GM23338 (cell line): ENCODE measurements at regions not wholly inside any gene's neighbourhood (a gene's known extent, or its start where the extent isn't known, plus 50 kb on each side); places are given as distances from the start of the nearest gene placed in this dataset.

Experiments used
- CREB1 ChIP-seq: fragments of 250-450 bp; sonication (Bioruptor Pico); IDR thresholded peaks from 2 replicates; pipeline ENCODE4 v1.5.0; 2020; ENCODE audit warnings: low read depth, mild to moderate bottlenecking, moderate library complexity
- EZH2 ChIP-seq: fragments of 200-600 bp; sonication (generic); IDR thresholded peaks from one replicate; pipeline ENCODE4 v1.8.0; 2017; ENCODE audit warnings: antibody characterized with exemption, mild to moderate bottlenecking, low read depth; ENCODE audit not compliant: unreplicated experiment
- EZH2phosphoT487 ChIP-seq: fragments of 200-600 bp; sonication (generic); IDR thresholded peaks from one replicate; pipeline ENCODE4 v1.8.1; 2018; ENCODE audit warnings: antibody characterized with exemption; ENCODE audit not compliant: unreplicated experiment
- JUNB ChIP-seq: IDR thresholded peaks from one replicate; pipeline ENCODE4 v1.6.1; 2016; ENCODE audit warnings: antibody characterized with exemption; ENCODE audit not compliant: unreplicated experiment
- POLR2AphosphoS5 ChIP-seq: IDR thresholded peaks from 2 replicates; pipeline ENCODE4 v1.6.1; 2016; ENCODE audit warnings: antibody characterized with exemption, low read depth
- REST ChIP-seq: IDR thresholded peaks from one replicate; pipeline ENCODE4 v1.6.1; 2018; ENCODE audit warnings: antibody characterized with exemption; ENCODE audit not compliant: unreplicated experiment
- STAT1 ChIP-seq: IDR thresholded peaks from one replicate; pipeline ENCODE4 v1.6.1; 2016; ENCODE audit warnings: antibody characterized with exemption; ENCODE audit not compliant: unreplicated experiment
- ZNF331 ChIP-seq: fragments of 250-450 bp; sonication (Bioruptor Pico); IDR thresholded peaks from 2 replicates; pipeline ENCODE4 v1.5.0; 2020; ENCODE audit warnings: low read depth, mild to moderate bottlenecking, moderate library complexity
- TF ChIP-seq, protein P1 (sequence below), 2 experiments: fragments of 200-600 bp in 1 of 2; sonication (generic) in 1 of 2; conservative IDR thresholded peaks; 2 replicates each; pipeline versions ENCODE4 v1.5.1 to v1.6.1; 2016 to 2017; ENCODE audit warnings: antibody characterized with exemption in 2 of 2, low read depth in 2 of 2, mild to moderate bottlenecking in 2 of 2, moderate library complexity in 1 of 2
- TF ChIP-seq, protein P2 (sequence below): IDR thresholded peaks from 2 replicates; pipeline ENCODE4 v1.6.1; 2016; ENCODE audit warnings: antibody characterized with exemption

DNA sequence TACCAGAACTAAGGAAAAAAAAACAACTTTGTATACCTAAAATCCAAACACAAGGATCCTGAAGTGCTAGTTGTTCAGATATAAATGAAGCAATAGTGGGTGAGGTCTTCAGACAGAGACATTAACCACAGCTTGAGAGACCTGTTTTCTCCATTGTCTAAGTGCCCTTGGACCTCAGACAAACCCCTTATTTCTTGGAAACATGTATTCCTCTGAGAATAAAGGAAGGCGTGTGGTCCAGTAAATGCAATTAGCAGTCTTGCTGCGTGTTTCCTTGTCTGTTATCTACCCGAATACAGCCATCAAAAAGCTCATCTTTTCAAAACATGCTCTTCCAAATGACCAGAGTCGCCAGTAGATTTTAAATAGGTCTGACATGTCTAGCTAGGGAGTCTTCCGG lies 291.1 kb upstream of the NFIA start:
- TF ChIP-seq, protein P1, sequence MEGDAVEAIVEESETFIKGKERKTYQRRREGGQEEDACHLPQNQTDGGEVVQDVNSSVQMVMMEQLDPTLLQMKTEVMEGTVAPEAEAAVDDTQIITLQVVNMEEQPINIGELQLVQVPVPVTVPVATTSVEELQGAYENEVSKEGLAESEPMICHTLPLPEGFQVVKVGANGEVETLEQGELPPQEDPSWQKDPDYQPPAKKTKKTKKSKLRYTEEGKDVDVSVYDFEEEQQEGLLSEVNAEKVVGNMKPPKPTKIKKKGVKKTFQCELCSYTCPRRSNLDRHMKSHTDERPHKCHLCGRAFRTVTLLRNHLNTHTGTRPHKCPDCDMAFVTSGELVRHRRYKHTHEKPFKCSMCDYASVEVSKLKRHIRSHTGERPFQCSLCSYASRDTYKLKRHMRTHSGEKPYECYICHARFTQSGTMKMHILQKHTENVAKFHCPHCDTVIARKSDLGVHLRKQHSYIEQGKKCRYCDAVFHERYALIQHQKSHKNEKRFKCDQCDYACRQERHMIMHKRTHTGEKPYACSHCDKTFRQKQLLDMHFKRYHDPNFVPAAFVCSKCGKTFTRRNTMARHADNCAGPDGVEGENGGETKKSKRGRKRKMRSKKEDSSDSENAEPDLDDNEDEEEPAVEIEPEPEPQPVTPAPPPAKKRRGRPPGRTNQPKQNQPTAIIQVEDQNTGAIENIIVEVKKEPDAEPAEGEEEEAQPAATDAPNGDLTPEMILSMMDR (conservative IDR thresholded peaks at IDR 0.05; ENCODE audit: low read depth in 2 of 2), result no peak
- no peak for TF ChIP-seq REST
- TF ChIP-seq EZH2, result no peak
- no peak for TF ChIP-seq EZH2phosphoT487
- TF ChIP-seq JUNB, result no peak
- no peak for TF ChIP-seq POLR2AphosphoS5
- TF ChIP-seq ZNF331, result no peak
- no peak for TF ChIP-seq CREB1 (CRISPR knock-in tag)
- TF ChIP-seq, protein P2, sequence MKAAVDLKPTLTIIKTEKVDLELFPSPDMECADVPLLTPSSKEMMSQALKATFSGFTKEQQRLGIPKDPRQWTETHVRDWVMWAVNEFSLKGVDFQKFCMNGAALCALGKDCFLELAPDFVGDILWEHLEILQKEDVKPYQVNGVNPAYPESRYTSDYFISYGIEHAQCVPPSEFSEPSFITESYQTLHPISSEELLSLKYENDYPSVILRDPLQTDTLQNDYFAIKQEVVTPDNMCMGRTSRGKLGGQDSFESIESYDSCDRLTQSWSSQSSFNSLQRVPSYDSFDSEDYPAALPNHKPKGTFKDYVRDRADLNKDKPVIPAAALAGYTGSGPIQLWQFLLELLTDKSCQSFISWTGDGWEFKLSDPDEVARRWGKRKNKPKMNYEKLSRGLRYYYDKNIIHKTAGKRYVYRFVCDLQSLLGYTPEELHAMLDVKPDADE, result no peak
- TF ChIP-seq STAT1, result no peak
